GM19455 (cell line): ENCODE measurements at regions not wholly inside any gene's neighbourhood (a gene's known extent, or its start where the extent isn't known, plus 50 kb on each side); places are given as distances from the start of the nearest gene placed in this dataset.

ENCODE experiments used
- ATAC-seq: cut with Tn5 transposase; IDR thresholded peaks from one replicate; pipeline ENCODE4 v1.9.1; 2021; ENCODE audit not compliant: unreplicated experiment

DNA sequence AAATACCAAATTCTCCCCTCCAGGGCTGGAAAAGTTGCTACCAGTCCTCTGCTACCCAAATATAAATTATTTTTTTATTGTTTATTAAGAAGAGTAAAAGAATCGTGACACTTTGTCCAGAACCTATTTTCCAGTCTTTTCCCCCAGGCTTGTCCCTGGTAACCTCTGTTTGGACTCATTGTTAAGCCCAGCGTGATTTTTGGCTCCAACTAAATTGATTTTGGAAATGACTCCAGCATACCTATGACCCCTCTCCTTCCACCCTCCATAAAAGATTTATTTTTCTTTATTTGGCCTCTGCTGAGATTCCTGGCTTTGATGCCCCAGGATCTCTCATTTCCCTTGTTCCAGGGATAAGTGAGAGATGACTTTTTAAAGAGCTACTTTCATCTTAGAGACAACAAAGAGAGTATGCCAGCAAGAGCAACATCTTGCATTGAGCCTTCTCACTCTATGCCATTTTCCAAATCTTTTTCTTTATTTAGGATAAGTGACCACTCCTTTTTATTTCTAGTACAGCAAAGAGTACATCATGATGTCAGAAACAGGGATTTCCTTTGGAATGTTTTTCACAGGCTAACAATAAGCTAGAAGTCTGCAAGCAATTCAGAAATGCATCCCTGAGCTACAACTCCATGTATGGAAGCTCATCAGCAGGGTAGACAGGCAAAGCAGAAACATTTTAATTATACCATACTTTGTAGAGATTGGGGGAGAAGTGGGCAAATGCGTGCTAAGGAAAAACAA lies 75.8 kb downstream of the DAD1 start:
- ATAC-seq: no peak

DNA sequence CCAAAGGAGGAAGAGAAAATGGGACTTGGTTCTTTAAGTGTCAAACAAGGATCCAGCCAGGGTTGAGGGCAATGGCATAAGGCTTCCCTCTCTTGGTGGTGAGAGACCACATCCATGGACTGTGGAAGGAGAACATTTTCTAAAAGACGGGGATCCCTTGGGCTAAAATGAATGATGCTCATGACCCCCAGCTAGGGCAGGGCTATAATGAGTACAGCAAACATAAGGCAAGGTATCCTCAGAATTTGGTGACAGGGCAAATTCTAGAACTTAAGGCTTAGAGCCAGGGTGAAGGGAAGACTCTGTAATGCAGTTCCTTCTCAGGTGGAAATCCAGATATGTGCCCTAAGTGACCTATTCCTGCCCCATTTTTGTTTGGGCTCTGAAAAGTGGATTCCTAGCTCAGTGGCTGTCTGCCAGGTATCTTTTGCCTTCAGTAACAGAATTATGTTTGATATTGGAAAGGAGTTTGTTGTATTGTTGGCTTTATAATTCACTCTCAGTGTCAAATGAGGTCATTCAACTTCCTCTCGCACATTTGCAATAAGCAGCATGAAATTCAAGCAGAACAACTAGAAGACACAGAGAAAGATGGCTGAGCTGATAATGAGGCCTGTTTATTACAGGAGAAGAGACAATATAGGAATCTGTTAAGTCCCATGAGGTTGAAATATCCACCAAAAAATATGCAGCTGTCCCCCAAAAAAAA lies 76.8 kb downstream of the DAD1 start:
- no peak for ATAC-seq

DNA sequence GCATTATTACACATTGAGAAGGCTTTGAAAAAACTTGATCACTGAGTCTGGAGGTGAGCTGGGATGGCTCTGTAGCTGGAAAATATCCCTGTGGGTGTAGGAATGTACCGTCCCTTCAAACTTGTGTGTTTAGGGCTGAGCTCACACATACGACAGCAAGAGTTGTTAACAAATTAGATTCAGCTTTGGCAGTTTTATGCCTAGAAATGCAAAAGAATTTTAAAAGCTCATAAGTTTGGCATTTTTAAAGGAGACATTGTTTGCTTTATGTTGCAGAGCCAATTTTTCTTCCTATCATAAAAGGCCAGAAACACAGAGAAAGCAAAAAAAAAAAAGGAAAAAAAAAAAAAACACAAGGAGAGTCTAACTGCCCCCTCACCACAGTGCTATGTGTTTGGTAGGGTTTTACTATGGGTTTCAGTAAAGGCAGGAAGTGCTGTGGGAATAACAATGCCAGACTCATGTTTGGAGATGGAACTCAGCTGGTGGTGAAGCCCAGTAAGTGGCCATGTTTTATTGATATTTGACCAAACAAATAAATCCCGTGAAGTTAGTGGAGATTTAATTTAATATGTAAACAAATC lies 78.4 kb downstream of the DAD1 start:
- ATAC-seq: no peak

DNA sequence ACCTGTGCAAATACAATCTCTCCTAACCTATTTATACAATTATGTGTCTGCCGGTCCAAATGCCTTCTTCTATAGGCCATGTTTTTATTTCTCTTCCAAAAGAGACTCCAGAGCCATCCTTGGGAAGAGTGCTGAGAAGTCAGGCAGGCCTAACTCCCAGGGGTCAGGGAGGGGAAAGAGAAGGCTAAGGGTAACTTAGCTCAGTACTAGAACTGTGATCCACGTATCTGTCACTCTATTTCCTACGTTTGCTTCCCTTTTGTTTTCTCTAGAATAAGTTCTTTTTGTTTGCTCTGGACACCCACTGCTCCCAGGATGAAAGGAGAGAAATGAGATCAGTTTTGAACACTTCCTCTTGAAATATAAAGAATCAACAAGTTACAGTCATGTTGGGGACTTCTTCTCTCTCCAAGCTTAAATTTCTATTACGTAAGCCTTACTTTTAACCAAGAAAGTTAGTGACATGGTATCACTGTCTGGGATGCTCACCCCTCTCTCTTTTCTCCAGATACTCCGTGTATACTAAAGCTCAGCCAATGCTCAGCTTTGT lies 79.2 kb downstream of the DAD1 start:
- ATAC-seq: no peak

DNA sequence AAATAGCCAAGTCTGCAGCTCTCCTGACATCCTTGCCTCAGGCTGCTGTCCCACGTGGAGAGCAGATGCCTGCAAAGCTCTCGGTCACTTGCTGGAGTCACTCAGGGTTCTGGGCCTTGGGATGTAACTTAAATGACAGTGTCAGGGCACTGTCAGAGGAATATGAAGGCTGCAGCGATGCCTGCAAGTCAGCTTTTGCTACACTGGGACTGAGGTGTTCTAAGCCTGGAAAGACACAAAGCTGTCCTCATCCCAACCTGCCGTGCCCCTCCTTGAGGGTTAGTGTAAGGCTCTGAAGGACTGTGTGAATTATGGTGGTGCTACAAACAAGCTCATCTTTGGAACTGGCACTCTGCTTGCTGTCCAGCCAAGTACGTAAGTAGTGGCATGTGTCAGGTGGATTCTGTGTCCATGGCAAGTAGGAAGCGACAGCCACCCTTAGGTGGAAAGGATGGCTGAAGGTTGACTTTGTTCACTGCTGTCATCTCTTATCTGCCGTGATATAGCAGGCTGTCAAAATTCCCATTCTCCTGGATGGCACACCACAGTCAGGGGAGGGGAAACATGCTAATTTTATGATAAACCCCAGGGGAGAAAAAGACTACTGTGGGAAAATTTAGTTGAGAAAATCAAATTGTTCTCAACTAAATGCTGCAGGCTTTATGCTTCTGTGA lies 79.9 kb downstream of the DAD1 start:
- no peak for ATAC-seq

DNA sequence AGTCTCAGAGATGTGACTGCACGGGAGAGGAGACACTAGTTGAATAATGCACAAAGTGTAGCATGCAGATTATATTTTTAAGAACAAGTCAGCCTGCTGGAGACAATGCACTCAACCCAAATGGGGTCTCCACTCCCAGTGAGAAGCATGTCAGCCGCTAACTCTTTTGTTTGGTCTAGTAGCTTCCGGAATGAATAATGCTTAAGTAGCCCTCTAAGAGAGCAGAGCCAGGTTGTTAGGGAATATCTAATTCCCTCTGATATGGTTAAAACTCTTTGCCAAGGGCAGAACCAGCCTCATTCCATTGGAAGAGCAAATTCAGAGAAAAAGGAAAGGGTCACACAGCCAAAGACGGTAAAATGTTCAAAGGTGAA lies 80.4 kb downstream of the DAD1 start:
- ATAC-seq: no peak

DNA sequence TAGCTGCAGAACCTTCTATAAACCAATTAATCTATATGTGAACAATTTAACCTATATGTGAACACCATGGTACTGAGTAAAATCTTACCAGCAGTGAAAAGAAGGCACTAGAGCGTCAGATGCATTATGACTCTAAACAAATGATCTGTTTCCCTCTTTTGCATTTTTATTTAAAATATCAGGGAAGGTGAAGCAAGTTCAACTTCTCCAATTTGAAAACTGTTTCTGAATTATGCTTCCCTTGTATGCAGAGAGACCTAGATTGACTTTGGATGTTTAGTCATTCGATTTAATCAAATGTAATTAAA lies 80.9 kb downstream of the DAD1 start:
- no peak for ATAC-seq

DNA sequence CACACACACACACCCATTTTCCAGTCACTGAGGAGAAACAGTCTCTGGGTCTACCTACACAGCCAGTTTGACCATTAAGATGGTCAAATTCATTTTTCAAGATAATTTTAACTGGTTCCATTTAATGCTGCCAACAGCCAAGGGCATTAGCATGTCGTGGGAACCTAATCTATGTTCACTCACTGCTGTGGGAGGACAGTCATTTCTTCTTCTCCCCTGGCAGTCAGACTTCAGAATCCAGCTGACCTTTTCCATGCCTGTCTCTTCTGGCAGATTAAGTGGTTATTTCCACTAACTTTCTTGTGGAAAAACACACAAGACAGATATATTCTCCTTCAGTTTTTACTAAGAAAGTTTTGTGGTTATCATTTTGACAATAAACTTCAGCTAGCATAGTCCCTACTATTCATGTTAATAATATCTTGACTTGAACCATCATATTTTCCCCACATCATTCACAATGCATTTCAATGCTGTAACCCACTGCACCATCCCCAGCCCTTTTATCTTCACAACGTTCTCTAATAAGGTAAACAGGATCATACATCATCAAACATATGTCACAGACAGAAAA lies 82.2 kb downstream of the DAD1 start:
- ATAC-seq: no peak

DNA sequence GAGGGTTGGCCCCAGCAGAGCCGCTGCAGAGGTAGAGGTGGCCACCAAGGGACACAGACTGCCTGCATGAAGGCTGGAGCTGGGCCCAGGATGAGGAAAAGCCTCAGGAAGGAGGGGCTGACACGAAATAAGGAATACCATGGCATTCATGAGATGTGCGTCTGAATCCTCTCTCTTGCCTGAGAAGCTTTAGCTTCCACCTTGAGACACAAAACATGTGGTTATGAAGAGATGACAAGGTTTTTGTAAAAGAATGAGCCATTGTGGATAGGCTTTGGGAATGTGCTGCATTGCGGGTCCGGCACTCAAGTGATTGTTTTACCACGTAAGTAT lies 82.7 kb downstream of the DAD1 start:
- no peak for ATAC-seq

DNA sequence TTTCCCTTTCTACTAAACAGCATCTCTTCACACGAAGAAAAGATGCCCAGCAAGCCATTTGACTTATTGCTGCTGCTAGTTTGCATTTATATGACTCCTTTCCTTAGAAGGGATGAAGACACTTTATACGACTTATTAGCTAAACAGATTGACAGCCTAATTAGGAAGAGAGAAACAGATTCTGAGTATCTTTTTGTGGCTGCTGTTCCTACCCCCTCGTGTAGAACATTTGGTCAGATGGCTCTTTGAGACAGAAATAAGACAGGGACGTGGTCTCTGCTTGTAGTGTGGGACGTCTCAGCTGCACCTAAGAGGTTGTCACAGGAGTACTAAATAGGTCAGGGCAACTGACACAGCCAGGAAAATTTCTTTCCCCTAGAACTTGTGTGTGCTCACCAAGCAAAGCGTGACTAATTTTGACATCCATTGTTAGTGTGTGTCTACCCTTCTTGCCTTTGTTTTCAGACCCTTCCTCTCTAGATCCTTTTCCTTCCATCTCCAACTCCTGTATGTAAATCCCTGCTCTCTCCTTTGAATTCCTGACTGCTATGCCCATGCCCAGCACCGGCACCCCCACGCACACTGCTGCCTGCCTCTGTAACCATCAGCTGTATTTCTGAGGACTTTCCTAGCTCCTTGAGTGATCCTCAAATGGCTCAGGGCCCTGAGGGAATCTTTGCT lies 83.2 kb downstream of the DAD1 start:
- ATAC-seq: no peak

DNA sequence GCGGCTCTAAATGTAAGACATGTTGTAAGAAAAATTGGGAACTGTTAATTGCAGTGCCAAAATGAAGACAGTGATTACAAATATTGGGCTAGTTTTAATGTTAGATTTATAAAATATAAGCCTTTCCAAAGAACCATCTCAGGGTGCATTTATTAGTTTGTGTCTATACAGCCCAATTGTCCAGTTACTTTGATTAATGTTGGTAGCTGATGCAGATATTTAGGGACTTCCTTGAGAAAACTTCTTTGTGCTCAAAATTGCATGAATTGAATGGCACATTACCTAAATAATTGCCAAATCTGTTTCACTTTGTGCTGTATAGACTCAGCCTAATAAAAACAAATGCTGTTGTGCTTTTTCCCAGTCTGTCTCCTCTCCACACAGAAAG lies 83.7 kb downstream of the DAD1 start:
- ATAC-seq: no peak

DNA sequence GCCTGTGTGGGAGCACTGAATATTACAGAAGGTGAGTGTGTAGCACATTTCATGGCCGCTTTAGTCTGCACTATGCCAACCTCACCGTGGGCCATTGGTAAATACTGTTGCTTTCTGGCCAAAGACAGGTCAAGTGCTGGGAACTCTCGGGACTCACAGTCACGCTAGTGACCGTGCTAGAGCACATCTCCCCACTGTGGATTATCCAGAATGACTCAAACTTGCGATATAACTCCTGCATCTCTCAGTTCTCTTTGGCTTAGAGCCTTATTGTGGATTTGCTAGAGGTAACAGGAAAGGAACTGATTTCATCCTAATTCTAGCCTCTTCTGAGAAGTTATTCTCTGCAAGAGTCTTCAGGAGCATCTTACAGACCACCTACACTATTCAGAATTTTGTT lies 86.5 kb downstream of the DAD1 start:
- ATAC-seq: no peak

DNA sequence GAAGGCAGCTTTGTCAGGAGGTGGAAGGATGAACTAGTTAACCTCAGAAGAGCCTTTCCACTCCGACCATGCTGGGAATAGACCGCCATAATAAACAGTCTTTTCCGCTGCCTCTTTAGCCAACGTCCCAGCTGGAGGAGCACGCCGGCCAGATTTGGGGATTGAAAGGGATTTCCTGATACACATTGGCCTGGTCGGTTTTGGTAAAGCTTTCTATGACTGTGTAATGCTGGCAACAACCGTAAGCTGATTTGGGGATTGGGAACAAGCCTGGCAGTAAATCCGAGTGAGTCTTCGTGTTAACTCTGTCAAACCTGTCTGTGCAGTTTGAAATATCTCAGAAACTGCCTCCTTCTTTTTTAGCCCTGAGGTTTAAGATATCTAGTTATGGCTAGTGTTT lies 87.0 kb downstream of the DAD1 start:
- ATAC-seq: no peak

DNA sequence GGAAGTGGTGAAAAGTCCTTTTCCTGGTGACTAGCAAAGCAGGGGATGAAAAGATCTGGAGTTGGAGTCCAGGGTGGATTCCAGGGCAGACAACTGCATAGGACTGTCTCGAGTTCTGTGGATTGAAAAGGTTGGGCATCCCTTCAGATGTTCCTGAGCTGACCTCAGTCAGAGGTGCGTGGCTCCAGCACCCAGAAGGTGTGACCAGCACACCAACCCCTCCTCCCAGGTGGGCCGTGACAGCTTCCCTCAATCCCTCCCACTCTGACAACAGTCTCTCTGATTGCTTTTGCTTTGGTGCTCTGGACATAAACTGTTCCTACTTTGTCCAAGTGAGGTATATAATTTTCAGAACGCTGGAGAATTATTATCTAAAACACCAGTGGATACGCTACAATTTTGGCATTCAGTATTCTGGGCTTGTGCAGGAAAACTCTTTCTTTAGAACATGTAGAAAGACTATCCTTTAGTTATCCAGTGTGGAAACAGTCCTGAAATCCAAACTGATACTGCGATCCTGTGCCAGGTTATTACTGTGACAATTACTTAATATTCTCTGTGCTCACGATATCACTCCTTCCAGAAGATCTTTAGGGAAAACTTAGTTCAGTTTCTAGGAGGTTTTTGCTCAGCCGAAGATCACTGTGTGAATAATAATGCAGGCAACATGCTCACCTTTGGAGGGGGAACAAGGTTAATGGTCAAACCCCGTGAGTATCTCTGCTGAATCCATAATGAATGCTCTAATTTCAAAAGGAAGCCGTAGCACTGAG lies 87.9 kb downstream of the DAD1 start:
- no peak for ATAC-seq

DNA sequence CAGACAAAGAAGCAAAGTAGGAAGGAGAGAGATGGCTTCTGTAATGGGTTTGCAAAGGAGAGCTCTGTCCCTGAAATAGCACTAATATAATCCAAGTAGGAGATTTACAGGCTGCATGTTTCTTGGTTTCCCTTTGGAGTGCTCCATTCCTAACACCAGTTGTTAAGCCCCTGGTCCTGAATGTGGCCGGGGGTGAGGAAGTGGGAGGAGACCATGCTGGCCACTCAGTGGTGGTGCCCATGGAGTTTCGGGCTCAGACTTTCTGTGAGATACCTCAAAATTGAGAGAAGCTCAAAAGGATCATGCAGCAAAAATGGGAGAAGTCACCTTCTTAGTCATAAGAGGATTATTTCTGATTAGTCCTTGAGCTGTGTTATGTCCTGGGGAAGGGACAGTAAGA lies 88.5 kb downstream of the DAD1 start:
- ATAC-seq: no peak

DNA sequence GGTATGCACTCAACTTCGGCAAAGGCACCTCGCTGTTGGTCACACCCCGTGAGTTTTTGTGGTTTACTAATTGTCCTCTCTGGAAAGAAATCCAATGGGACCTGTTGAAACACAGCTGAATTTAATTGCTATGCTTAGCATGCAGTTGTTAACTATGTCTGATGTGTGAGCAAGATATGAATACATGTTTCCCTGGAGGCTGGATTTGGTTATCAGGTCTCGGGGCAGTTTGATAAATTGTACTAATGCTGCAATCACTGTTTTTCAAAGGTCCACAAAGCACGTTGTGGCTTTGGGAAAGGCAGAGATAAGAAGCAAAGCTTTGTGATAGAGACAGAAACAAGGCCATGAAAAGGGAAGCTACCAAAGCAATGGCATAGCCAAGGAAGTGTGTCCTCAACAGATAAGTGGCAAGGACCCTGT lies 91.3 kb downstream of the DAD1 start:
- ATAC-seq: no peak

DNA sequence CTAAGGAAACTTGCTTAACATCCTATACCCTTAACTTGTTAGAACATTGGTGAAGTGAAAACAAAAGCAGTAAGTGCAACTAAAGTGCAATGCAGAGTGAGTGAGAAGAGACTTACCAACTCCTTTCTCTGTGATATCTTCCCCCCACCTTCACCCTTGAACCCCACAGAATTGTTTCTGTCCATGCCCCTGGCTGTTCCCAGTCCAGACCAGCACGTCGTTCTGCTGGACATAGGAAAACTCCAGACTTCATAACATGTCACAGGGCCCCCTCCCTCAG lies 91.9 kb downstream of the DAD1 start:
- ATAC-seq: peak; percentile 30

DNA sequence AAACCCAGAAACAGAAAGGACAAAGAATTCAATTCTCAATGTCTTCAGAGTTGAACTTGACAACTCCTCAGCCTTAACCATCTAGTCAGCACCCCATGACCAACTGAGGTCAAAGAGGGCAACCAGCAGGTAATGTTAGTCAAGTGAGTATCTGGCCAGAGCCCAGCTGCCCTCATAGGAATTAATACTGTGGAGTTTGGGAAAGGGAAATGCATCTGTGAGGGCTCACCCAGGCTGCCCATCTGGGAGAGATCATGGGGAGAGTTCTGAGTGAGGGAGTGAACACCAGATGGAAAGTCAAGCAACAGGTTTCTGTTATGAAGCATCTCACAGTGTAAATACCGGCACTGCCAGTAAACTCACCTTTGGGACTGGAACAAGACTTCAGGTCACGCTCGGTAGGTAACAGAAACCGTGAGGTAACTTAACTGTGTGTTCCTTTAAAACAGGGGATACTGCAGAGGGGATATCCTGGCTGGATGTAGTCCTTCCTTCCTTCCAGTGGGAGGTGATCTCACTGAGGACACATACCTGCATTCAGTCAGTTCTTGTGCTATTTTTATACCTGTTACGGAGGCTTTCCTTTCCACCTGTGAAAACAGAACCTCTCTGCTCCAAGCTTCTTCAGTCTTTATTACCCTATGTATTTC lies 94.4 kb downstream of the DAD1 start:
- no peak for ATAC-seq

DNA sequence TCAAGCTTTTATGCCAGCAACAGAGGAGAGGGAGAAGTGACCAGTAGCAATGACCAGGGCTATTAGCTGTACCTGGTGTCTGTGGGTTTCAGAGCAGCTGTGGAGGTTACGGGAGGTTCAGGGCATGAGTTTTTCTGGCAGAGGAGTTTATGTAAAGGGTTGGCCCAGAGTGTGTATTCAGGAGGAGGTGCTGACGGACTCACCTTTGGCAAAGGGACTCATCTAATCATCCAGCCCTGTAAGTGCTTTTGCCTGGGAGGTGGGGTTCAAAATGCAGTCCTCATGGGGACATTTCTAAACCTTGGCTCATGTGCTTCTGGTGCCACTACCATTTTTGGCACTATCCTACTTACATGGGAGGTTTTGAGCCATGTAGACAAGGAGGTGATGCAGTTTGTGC lies 95.3 kb downstream of the DAD1 start:
- no peak for ATAC-seq
